Testis (tissue), 2 donors: ENCODE measurements at regions not wholly inside any gene's neighbourhood (a gene's known extent, or its start where the extent isn't known, plus 50 kb on each side); places are given as distances from the start of the nearest gene placed in this dataset.

ENCODE experiments used
- DNase-seq: peaks from one replicate; pipeline ENCODE4 v3.0.0-alpha.2; 2019
- H3K27ac ChIP-seq, 2 donors: fragments of 200-600 bp; sonication (generic); one replicate each; pipeline ENCODE4 v1.5.1; 2019
- H3K27me3 ChIP-seq: fragments of 200-600 bp; sonication (generic); one replicate; pipeline ENCODE4 v1.5.1; 2019
- H3K36me3 ChIP-seq: fragments of 200-600 bp; sonication (generic); one replicate; pipeline ENCODE4 v1.5.1; 2017; ENCODE audit warnings: low read depth; ENCODE audit errors: missing control alignments
- H3K4me1 ChIP-seq: fragments of 200-600 bp; sonication (generic); one replicate; pipeline ENCODE4 v1.5.1; 2019
- H3K4me3 ChIP-seq, 2 donors: fragments of 200-600 bp; sonication (generic); one replicate each; pipeline ENCODE4 v1.5.1; 2017 to 2019
- H3K9me3 ChIP-seq: fragments of 200-600 bp; sonication (generic); one replicate; pipeline ENCODE4 v1.5.1; 2017
- POLR2A ChIP-seq: fragments of 450-650 bp; IDR thresholded peaks from one replicate; pipeline ENCODE4 v1.6.1; 2017; ENCODE audit warnings: antibody characterized with exemption, mild to moderate bottlenecking, moderate library complexity
- WGBS, 2 donors: methylation state at CpG; one replicate each; pipeline ENCODE4 v1.1.5; 2018; 5-methylcytosine and 5-hydroxymethylcytosine counted together
- intact Hi-C: fragments of 100-400 bp; cut with DNase I; formaldehyde crosslinking; loops from one replicate; pipeline ENCODE4 v1.15.1; 2023; ENCODE audit warnings: low total_unique reads
- TF ChIP-seq, protein P1 (sequence below), 3 experiments: fragments of 450-650 bp in 2 of 3; fragments of 200-600 bp in 1 of 3; sonication (generic) in 1 of 3; IDR thresholded peaks; one replicate each; pipeline ENCODE4 v1.5.1; 2016 to 2019; ENCODE audit warnings: antibody characterized with exemption in 3 of 3, mild to moderate bottlenecking in 2 of 3, moderate library complexity in 1 of 3

- H3K27me3 ChIP-seq, result no peaks in the 10 kb centered on the region
- no peaks in the 10 kb centered on the region for H3K9me3 ChIP-seq
- TF ChIP-seq POLR2A, result no peak
- TF ChIP-seq, protein P1, sequence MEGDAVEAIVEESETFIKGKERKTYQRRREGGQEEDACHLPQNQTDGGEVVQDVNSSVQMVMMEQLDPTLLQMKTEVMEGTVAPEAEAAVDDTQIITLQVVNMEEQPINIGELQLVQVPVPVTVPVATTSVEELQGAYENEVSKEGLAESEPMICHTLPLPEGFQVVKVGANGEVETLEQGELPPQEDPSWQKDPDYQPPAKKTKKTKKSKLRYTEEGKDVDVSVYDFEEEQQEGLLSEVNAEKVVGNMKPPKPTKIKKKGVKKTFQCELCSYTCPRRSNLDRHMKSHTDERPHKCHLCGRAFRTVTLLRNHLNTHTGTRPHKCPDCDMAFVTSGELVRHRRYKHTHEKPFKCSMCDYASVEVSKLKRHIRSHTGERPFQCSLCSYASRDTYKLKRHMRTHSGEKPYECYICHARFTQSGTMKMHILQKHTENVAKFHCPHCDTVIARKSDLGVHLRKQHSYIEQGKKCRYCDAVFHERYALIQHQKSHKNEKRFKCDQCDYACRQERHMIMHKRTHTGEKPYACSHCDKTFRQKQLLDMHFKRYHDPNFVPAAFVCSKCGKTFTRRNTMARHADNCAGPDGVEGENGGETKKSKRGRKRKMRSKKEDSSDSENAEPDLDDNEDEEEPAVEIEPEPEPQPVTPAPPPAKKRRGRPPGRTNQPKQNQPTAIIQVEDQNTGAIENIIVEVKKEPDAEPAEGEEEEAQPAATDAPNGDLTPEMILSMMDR (IDR thresholded peaks at IDR 0.05), result no peak
- H3K36me3 ChIP-seq, result no peaks in the 10 kb centered on the region
- WGBS, 2 donors, result 72 to 95% methylated on average over 2 of the region's 2 CpGs
- intact Hi-C loops, result no loop called here
- H3K27ac ChIP-seq, result no peak overlapping the region
- H3K4me1 ChIP-seq, result no peaks in the 10 kb centered on the region
- no peak overlapping the region for H3K4me3 ChIP-seq
- DNase-seq, result no peak
These were observed 320.0 kb downstream of the PRDM2 start for GRCh38 chr1:14020006-14020405.

DNA sequence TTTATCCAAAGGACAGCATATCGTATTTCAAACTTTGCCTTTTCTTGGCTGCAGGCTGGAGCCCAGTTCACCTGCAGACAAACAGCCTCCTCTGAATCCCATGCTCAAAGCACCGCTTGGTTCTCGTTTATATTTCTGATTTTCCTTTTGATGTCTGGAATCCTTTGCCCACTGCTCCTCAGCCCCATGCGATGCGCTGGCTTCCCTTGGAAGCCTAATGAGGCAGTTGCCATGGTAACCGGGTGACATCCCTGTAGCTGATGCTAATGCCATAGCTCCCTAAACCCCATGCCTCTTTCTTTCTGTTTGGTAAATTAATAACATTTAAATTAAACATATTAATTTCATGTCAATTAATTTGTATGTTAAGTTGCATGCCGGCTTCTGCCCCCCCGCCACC is 327.1 kb downstream of the PRDM2 start:
- intact Hi-C loops, result no loop called here
- H3K27ac ChIP-seq, result no peak overlapping the region
- no peak for DNase-seq
- H3K36me3 ChIP-seq, result no peaks in the 10 kb centered on the region
- H3K27me3 ChIP-seq, result no peaks in the 10 kb centered on the region
- TF ChIP-seq, protein P1 (IDR thresholded peaks at IDR 0.05), result no peak
- no peak for TF ChIP-seq POLR2A
- no peaks in the 10 kb centered on the region for H3K9me3 ChIP-seq
- no peaks in the 10 kb centered on the region for H3K4me1 ChIP-seq
- WGBS, 2 donors, result 65 to 70% methylated on average over 8 of the region's 8 CpGs
- no peak overlapping the region for H3K4me3 ChIP-seq

DNA sequence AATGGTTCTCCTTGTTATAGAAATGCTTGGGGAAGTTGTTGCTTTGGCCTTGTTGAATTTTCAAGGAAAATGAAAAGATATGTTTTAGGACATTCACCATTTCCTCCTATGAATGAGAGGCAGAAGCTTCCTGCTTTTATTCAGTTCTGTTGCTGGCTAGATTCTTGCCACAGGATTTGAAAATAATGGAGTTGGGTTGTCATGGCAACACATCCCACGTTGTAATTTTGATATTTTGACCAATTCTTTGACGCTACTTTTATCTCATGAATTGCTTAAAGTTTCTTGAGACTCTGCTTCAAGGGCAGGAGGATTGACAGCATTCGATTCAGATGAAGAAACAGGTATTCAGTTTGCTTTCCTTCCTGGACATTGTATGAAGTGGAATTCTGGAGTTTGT is 331.5 kb downstream of the PRDM2 start:
- no peaks in the 10 kb centered on the region for H3K27me3 ChIP-seq
- intact Hi-C loops, result no loop called here
- TF ChIP-seq POLR2A, result no peak
- TF ChIP-seq, protein P1 (IDR thresholded peaks at IDR 0.05), result no peak
- 58 to 60% methylated on average over 3 of the region's 3 CpGs for WGBS, 2 donors
- H3K4me1 ChIP-seq, result no peaks in the 10 kb centered on the region
- H3K27ac ChIP-seq, result no peak overlapping the region
- H3K4me3 ChIP-seq, result no peak overlapping the region
- no peaks in the 10 kb centered on the region for H3K9me3 ChIP-seq
- DNase-seq, result no peak
- no peaks in the 10 kb centered on the region for H3K36me3 ChIP-seq

GRCh38 chr1:14034506-14034905 is 334.5 kb downstream of the PRDM2 start:
- intact Hi-C loops, result no loop called here
- Histone ChIP-seq H3K4me1 (no peaks in the 10 kb centered on the region), H3K36me3 (no peaks in the 10 kb centered on the region), H3K4me3 (no peak overlapping the region), H3K27me3 (no peaks in the 10 kb centered on the region), H3K27ac (no peak overlapping the region), H3K9me3 (no peaks in the 10 kb centered on the region)
- TF ChIP-seq, protein P1 (IDR thresholded peaks at IDR 0.05), result no peak
- TF ChIP-seq POLR2A, result no peak
- DNase-seq, result no peak
- WGBS, 2 donors, result 87 to 95% methylated on average over 5 of the region's 5 CpGs

DNA sequence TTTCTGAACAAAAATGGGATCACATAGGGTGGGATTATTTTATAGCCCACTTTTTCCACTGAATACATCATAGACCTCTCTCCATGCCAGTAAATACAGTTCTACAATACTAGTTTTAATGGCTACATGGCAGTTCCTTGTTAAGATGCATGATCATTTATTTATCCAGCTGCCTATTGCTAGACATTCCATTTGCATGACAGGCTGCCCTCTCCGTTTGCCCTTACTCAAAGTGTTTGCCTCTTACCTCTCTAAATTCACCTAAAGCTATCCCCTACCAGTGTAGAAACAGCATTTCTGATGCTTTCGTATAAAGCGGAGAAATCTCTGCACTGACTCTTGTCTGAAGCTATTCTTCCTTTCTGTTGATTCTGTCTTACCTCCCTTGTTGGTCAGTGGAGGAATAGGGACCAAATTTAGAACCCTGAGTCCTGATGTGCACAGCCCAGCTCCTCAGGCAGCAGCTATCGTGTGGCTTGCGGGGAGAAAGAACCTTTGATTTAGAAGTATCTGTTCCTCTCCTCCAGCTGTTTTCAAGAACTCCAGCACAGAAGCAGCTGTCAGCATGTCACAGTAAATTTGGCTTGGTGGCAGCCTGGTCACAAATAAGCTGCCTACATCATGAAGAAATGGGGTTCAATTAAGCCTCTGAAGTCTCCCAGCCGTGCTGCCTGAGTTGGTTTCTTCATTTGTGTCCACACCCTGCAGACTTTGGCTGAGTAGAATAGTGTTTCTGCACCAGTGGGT is 337.3 kb downstream of the PRDM2 start:
- no peaks in the 10 kb centered on the region for H3K4me1 ChIP-seq
- H3K27ac ChIP-seq, result no peak overlapping the region
- intact Hi-C loops, result no loop called here
- H3K36me3 ChIP-seq, result no peaks in the 10 kb centered on the region
- DNase-seq, result no peak
- no peak overlapping the region for H3K4me3 ChIP-seq
- H3K9me3 ChIP-seq, result no peaks in the 10 kb centered on the region
- TF ChIP-seq, protein P1 (IDR thresholded peaks at IDR 0.05), result no peak
- no peak for TF ChIP-seq POLR2A
- H3K27me3 ChIP-seq, result no peaks in the 10 kb centered on the region
- WGBS, 2 donors, result 69% methylated on average over 6 of the region's 6 CpGs
